GM23248 (cell line): ENCODE measurements at regions not wholly inside any gene's neighbourhood (a gene's known extent, or its start where the extent isn't known, plus 50 kb on each side); places are given as distances from the start of the nearest gene placed in this dataset.

Experiments used
- DNase-seq: peaks from one replicate; pipeline ENCODE4 v3.0.0-alpha.2; 2015
- H2AFZ ChIP-seq: fragments of 200-600 bp; sonication (generic); 2 replicates; pipeline ENCODE4 v1.6.1; 2016; ENCODE audit warnings: antibody characterized with exemption
- H3F3A ChIP-seq: fragments of 200-600 bp; sonication (generic); 2 replicates; pipeline ENCODE4 v1.6.1; 2016; ENCODE audit warnings: mild to moderate bottlenecking, antibody characterized with exemption, mixed run types; ENCODE audit not compliant: insufficient read depth
- H3K27ac ChIP-seq: fragments of 200-600 bp; sonication (generic); 2 replicates; pipeline ENCODE4 v1.5.1; 2016; ENCODE audit warnings: mild to moderate bottlenecking
- H3K27me3 ChIP-seq: fragments of 200-600 bp; sonication (generic); replicated peaks from 2 replicates; pipeline ENCODE4 v1.6.1; 2016; ENCODE audit warnings: mild to moderate bottlenecking; ENCODE audit not compliant: insufficient read depth
- H3K36me3 ChIP-seq: fragments of 200-600 bp; sonication (generic); 2 replicates; pipeline ENCODE4 v1.6.1; 2016; ENCODE audit warnings: low read depth, mild to moderate bottlenecking
- H3K4me1 ChIP-seq: fragments of 200-600 bp; sonication (generic); 2 replicates; pipeline ENCODE4 v1.6.1; 2016; ENCODE audit warnings: mild to moderate bottlenecking; ENCODE audit not compliant: insufficient read depth
- H3K4me2 ChIP-seq: fragments of 200-600 bp; sonication (generic); one replicate; pipeline ENCODE4 v1.6.1; 2016; ENCODE audit warnings: mild to moderate bottlenecking; ENCODE audit not compliant: unreplicated experiment
- H3K4me3 ChIP-seq: fragments of 200-600 bp; sonication (generic); 2 replicates; pipeline ENCODE4 v1.5.1; 2016; ENCODE audit warnings: mild to moderate bottlenecking
- H3K79me2 ChIP-seq: fragments of 200-600 bp; sonication (generic); 2 replicates; pipeline ENCODE4 v1.6.1; 2016; ENCODE audit warnings: mild to moderate bottlenecking; ENCODE audit not compliant: insufficient read depth
- H3K9ac ChIP-seq: fragments of 200-600 bp; sonication (generic); 2 replicates; pipeline ENCODE4 v1.6.1; 2016; ENCODE audit warnings: mild to moderate bottlenecking
- H3K9me2 ChIP-seq: fragments of 200-600 bp; sonication (generic); 2 replicates; pipeline ENCODE4 v1.6.1; 2016; ENCODE audit warnings: mixed run types, mild to moderate bottlenecking, moderate library complexity; ENCODE audit not compliant: insufficient read depth
- H3K9me3 ChIP-seq: fragments of 200-600 bp; sonication (generic); one replicate; pipeline ENCODE4 v1.6.1; 2017; ENCODE audit warnings: low read depth
- H4K20me1 ChIP-seq: fragments of 200-600 bp; sonication (generic); 2 replicates; pipeline ENCODE4 v1.6.0; 2016; ENCODE audit not compliant: insufficient read depth
- EZH2 ChIP-seq: fragments of 200-600 bp; sonication (generic); IDR thresholded peaks from 2 replicates; pipeline ENCODE4 v1.6.1; 2018; ENCODE audit warnings: antibody characterized with exemption, mild to moderate bottlenecking; ENCODE audit not compliant: insufficient read depth, poor library complexity, severe bottlenecking
- EZH2phosphoT487 ChIP-seq: fragments of 200-600 bp; sonication (generic); IDR thresholded peaks from 2 replicates; pipeline ENCODE4 v1.6.1; 2018; ENCODE audit warnings: antibody characterized with exemption, moderate library complexity, mild to moderate bottlenecking, low read depth; ENCODE audit not compliant: insufficient read depth
- WGBS, 2 experiments: methylation state at CpG; one replicate each; pipeline ENCODE4 v1.1.6; 2015 to 2017; ENCODE audit warnings: low lambda C conversion rate in 2 of 2, low coverage in 1 of 2; ENCODE audit errors: missing lambda C conversion rate in 2 of 2; 5-methylcytosine and 5-hydroxymethylcytosine counted together
- in situ Hi-C: fragments of 300-500 bp; cut with MboI; formaldehyde crosslinking; loops from 2 replicates; pipeline ENCODE4 v1.15.0; 2020

- TF ChIP-seq EZH2phosphoT487 (no peak), EZH2 (no peak)
- Histone ChIP-seq H3K36me3 (no peaks in the 10 kb centered on the region), H3K9me3 (no peaks in the 10 kb centered on the region), H3K4me2 (no peak overlapping the region), H3K27me3 (no peaks in the 10 kb centered on the region), H3K9ac (no peak overlapping the region), H3K79me2 (no peaks in the 10 kb centered on the region), H3K27ac (no peak overlapping the region), H3F3A (no peaks in the 10 kb centered on the region), H3K9me2 (no peaks in the 10 kb centered on the region), H2AFZ (no peak overlapping the region), H3K4me3 (no peak overlapping the region), H3K4me1 (peaks cover 4% of the 10 kb centered on the region; the same call in 1 of the 2 replicates), H4K20me1 (no peaks in the 10 kb centered on the region)
- WGBS, 2 experiments: 74 to 89% methylated on average over 2 of the region's 2 CpGs
- in situ Hi-C loops: no loop called here
- DNase-seq: no peak
These were observed 61.1 kb upstream of the SAMSN1 start for GRCh38 chr21:14607262-14607661.

- H3K4me3 ChIP-seq: no peak overlapping the region
- H3K36me3 ChIP-seq: no peaks in the 10 kb centered on the region
- H3K4me1 ChIP-seq: peaks cover 4% of the 10 kb centered on the region; the same call in 1 of the 2 replicates
- 23 to 46% methylated on average over 2 of the region's 2 CpGs for WGBS, 2 experiments
- H3F3A ChIP-seq: no peaks in the 10 kb centered on the region
- DNase-seq: peak; percentile 77
- no peak overlapping the region for H3K27ac ChIP-seq
- H3K9me3 ChIP-seq: no peaks in the 10 kb centered on the region
- H4K20me1 ChIP-seq: no peaks in the 10 kb centered on the region
- peak overlapping the region; percentile 20 for H3K4me2 ChIP-seq
- no peaks in the 10 kb centered on the region for H3K79me2 ChIP-seq
- no peaks in the 10 kb centered on the region for H3K27me3 ChIP-seq
- in situ Hi-C loops: no loop called here
- no peak overlapping the region for H2AFZ ChIP-seq
- no peak overlapping the region for H3K9ac ChIP-seq
- no peaks in the 10 kb centered on the region for H3K9me2 ChIP-seq
- TF ChIP-seq EZH2: no peak
These were observed 57.1 kb upstream of the SAMSN1 start for GRCh38 chr21:14603202-14603601.

GRCh38 chr21:14602382-14602958 is 56.4 kb upstream of the SAMSN1 start:
- Histone ChIP-seq H4K20me1 (no peaks in the 10 kb centered on the region), H3K4me2 (peak overlapping the region; percentile 20), H3K79me2 (no peaks in the 10 kb centered on the region), H3K36me3 (no peaks in the 10 kb centered on the region), H3K9me3 (no peaks in the 10 kb centered on the region), H3K4me1 (peaks cover 4% of the 10 kb centered on the region; the same call in 1 of the 2 replicates), H3K27me3 (no peaks in the 10 kb centered on the region), H3K4me3 (no peak overlapping the region), H3K9me2 (no peaks in the 10 kb centered on the region), H3K27ac (no peak overlapping the region), H3F3A (no peaks in the 10 kb centered on the region), H2AFZ (no peak overlapping the region), H3K9ac (no peak overlapping the region)
- no peak for DNase-seq
- TF ChIP-seq EZH2: no peak
- 8 to 11% methylated on average over 1 of the region's 1 CpG for WGBS, 2 experiments
- in situ Hi-C loops: no loop called here

- Histone ChIP-seq H3K4me3 (no peak overlapping the region), H3K79me2 (no peaks in the 10 kb centered on the region), H3K36me3 (no peaks in the 10 kb centered on the region), H3K9ac (no peak overlapping the region), H3K27me3 (no peaks in the 10 kb centered on the region), H3K4me1 (peaks cover 4% of the 10 kb centered on the region; the same call in 1 of the 2 replicates), H3K9me2 (no peaks in the 10 kb centered on the region), H3K27ac (no peak overlapping the region), H3F3A (no peaks in the 10 kb centered on the region), H2AFZ (no peak overlapping the region), H3K4me2 (no peak overlapping the region), H4K20me1 (no peaks in the 10 kb centered on the region), H3K9me3 (no peaks in the 10 kb centered on the region)
- no peak for DNase-seq
- TF ChIP-seq EZH2phosphoT487: no peak
- TF ChIP-seq EZH2: no peak
- WGBS, 2 experiments: 49 to 58% methylated on average over 3 of the region's 3 CpGs
- in situ Hi-C loops: no loop called here
These were observed 54.6 kb upstream of the SAMSN1 start for GRCh38 chr21:14600569-14601297.
